Tongue (tissue), 1 donor: ENCODE measurements at regions not wholly inside any gene's neighbourhood (a gene's known extent, or its start where the extent isn't known, plus 50 kb on each side); places are given as distances from the start of the nearest gene placed in this dataset.
"Not testable (repeated sequence)": the region's sequence is repeated elsewhere in the genome, so short reads cannot be mapped to it uniquely, and the experiment has no call there.

Experiments
- DNase-seq: peaks from one replicate; pipeline ENCODE4 v3.0.0-alpha.2; 2015

DNA sequence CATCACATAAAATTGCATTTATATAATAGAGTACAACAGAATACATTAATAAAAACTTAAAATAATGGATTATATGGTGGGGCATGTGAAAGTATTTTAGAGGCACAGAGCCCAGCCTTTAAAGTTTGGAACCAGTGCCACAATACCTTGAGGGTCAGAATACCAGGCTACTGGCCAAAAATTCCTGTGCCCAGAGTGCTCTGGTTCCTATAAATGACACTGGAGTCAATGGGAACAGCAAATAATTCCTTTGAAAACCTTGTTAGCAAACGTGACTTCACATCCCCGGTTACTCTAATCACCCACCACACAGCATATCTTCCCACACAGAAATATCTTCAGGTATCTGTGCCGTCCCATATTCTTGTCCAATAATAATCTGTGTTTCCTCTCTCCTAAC is 1242.6 kb downstream of the DIAPH3 start:
- DNase-seq: no peak

DNA sequence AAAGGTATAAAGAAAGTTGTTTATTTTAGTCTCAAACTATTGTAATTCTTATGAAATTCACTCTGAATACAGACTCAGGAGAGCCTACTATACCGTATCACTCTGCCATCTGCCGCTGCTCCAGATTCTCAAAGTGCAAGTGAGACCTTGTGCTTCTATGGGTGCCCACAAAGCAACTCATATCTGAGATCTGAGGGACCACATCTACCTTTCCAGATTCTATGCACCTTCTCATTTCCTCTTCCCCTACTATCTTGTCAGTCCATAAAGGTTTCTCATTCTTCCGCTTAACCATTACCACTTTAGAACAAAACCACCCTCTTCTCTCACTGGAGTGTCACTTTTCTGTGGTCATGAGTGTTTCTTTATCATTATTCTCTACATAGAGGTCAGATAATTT is 1236.9 kb downstream of the DIAPH3 start:
- DNase-seq: no peak

DNA sequence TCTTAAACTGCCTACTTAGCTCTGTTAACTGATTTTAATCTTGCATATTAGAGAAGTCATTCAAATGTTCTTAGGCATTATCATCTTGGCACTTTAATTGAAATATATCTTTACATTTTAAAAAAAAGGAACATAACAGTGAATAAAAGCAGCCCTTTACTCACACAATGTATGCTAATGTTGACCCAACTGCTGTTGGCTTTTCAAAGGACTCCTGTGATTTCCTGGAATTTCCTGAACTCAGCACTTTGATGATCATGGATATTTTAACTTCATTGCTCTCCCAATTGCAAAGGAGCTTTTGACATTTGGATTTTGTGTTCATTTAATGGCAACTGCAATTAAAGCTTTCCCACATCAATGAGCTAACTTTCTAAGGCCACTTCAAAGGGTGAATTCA is 1230.3 kb downstream of the DIAPH3 start:
- DNase-seq: no peak

DNA sequence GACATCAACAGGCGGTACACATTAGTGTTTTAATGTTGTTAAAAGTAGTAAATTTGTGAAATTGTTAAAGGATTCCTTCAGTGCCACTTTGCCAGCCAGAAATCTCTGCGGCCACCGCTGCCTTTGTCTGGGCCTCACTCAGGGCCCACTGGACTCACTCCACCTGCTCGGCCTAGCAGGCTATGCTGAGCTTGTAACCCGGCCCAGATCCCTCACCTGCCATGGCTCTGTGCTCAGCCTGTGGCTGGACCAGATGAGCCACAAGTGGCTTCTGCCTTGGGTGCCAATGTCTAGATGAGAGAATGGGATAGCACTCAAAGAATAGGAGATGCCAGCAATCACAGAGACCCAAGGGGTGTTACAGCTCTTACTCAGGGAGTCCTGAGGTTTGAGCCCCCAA is 1228.0 kb downstream of the DIAPH3 start:
- DNase-seq: no peak

DNA sequence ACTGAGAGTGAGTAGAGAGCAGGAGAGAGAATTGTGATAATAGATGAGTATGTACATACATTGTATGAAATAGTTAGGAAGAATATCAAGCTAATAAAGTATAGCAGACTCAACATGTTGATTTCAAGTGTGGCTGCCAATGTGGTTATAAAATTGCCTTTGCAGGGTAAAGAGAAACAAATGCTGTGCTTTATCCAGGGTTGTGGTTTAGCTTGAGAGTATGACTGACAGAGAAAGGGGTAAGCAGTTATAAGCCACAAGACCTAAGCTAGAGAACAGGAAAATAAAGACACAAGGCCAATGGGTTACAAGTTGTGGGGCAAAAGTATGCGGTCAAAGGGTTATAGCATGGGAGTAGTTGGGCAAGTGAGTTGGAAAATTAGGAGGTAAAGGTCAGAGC is 1217.5 kb downstream of the DIAPH3 start:
- DNase-seq: no peak

DNA sequence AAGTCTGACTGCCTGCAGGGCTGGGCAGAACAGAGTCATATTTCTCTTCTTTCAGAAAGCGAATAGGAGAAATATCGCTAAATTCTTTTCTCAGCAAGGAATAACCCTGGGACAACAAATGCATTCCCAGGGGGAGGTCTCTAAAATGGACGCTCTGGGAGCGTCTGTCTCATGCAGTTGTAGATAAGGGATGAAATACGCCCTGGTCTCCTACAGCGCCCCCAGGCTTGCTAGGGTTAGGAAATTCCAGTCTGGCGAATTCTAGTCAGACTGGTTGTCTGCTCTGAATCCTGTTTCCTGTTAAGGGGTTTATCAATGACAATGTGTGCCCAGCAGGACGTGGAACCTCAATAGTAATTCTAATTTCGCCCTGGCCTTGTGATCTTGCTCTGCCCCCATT is 1214.1 kb downstream of the DIAPH3 start:
- DNase-seq: no peak

DNA sequence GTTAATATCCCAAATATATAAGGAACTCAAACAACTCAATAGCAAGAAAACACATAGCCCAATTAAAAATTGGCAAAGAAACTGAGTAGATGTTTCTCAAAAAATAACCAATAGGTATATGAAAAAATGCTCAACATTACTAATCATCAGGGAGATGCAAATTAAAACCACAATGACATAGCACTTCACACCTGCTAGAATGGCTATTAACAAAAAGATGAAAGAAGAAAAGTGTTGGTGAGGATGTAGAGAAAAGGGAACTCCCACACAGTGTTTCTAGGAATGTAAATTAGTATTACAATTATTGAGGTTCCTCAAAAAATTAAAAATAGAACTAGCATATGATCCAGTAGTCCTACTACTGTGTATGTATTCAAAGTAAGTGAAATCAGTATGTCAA is 1212.8 kb downstream of the DIAPH3 start:
- no peak for DNase-seq

DNA sequence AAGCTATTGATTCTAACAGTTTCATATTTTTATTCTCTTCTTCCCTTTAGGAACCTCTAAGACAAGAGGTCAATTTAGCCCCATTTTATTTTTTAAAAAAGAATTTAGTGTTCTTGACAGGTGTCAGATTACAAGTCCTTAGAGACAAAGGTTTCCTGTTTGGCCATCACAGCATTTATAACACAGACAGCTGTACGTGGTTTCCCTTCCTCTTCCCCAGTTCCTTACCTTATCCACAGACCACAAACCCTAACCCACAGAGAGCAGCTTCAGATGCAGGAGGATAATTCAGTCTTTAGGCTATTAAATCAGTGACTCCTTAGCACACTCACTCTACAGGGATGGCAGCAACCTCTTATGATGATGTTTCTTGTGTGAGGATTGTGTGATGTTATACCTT is 1210.1 kb downstream of the DIAPH3 start:
- no peak for DNase-seq

DNA sequence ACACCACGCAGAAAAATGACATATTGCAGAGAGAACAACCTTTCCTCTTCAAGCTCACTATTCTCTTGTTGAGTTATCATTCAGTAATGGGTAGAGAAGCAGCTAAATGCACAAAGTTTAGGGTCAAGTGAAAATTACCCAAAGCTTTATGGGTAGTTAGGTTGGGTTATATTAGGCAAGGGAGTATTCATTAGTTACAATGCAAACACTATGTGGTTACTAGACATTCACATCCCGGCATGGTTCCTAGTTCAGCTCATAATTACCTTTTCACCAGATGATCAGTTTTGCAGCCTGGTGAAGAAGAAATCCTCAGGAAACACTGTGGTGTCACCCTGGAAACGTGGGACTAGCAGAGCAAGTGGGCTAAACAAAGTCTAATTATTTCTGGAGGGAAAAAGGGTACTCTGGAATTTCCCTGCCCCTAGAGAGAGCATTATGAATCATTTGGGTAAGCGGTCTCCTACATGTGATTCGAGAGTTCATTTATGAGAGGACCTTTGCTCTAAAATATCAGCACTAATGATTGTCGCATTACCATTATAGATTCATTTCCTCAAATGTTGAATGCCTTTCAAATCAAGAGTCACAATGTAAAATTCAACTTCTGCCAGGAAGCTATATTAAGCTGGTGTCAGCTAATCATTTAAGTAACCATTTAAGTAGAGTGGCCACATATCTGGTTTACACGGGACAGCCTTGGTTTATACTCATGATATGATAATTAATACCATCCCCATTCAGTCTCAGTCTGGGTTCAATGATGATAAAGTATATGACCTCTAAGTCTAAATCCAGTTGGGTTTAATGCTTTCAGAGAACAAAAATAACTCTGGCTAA is 1208.0 kb downstream of the DIAPH3 start:
- DNase-seq: no peak

DNA sequence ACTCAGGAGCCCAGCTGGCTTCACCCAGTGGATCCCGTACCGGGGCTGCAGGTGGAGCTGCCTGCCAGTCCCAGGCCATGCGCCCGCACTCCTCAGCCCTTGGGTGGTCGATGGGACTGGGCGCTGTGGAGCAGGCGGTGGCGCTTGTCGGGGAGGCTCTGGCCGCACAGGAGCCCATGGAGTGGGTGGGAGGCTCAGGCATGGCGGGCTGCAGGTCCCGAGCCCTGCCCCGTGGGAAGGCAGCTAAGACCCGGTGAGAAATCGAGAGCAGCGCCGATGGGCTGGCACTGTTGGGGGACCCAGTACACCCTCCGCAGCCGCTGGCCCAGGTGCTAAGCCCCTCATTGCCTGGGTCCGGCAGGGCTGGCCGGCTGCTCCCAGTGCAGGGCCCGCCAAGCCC is 1205.6 kb downstream of the DIAPH3 start:
- not testable (repeated sequence) for DNase-seq

DNA sequence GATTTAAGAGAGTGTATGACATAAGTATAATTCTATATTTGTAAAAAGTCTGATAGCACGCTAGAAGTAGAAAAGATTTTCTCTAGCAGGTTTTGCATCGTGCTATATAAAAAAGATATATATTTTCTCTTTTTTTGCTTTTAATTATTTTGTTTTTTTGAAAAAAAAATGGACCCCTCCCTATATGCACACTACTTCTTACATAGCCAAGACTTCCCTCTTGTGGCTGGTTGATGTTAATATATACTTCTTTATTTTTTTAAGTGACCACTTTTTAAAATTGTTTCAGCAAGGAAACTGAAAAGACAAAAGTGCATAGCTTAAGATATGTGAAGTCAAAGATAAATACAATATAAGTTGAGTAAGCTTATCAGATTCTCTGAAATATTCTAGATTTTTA is 1202.8 kb downstream of the DIAPH3 start:
- peak; percentile 37 for DNase-seq

DNA sequence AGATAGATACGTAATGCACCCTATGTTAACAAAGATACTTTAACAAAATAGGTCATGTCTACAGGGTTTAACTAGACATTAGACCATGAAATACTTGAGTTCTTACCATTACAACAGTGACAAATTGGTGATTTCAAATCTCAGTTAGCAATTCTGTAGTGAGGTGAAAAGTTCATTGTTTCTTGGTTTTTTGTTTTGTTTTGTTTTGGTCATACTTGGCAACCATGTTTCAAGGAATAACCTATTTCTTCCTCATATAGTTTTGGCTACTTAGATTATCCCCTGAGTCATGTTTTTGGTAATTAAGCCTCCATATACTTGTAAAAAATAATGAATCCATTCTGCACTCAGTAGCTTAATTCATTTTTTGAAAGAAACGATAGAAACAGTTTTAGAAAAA is 1200.4 kb downstream of the DIAPH3 start:
- DNase-seq: no peak

DNA sequence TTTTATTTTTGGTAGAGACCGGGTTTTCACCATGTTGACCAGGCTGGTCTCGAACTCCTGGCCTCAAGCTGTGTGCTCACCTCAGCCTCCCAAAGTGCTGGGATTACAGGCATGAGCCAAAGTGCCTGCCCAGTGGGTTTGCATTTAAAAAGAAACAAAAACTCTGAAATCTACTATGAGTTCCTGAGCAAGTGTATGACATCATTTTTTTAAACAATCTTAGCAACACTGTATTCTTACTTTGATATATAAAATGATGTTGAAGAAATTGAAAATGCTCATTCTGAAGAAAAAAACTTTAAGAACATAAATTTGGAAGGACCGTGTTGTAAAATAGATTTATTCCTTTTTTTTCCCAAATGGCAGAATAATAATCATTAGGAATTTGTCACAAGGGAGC is 1199.7 kb downstream of the DIAPH3 start:
- DNase-seq: no peak

DNA sequence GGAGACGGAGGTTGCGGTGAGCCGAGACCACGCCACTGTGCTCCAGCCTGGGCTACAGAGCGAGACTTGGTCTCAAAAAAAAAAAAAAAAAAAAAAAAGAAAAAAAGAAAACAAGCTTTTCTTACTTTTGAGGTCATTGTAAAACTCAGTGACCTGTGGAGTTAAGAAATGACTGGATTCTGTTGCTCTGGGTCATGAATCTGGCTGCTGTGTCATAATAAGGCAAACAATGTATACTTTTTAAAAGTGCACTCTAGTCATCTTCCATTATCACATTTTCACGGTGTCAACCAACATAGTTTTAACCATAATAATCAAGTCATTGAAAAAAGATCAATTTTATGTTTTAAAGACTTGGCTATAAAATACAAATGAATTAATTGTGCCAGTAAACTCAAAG is 1186.6 kb downstream of the DIAPH3 start:
- DNase-seq: no peak

DNA sequence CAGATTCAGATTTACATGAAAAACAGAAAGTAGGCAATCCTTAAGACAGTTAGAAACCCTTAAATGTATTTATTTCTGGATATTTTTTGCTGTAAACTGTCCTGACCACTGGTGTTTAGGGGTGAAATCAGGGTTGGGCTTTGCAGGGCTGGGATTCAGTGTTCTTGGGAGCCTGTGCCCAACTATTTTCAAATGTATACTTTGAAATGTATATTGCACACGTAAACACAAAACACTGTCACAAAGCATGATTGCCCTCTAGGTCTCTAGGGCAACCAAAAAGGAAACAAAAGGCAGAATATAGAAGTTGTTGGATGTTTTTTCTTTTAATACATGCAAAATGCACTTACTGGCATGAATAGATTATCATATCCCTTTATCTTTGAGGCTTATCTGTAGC is 1185.4 kb downstream of the DIAPH3 start:
- DNase-seq: no peak

DNA sequence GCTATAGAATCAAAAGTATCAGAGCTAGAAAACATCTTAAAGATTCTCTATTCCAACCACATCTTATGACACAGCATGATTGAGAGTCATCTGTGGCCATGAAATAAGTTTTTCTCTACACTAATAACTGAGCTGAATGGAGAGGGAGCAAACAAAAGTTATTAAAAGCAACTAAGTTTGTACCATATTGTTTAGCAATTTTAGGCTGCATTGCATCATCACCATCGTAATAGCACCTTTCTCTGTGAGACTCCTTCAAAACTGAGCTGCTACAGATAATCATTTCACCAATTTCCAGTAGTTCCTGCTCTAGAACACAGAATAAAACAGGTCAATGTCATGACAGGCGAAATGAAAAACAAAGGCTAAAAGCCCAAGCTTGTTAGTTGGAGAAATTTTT is 1183.9 kb downstream of the DIAPH3 start:
- DNase-seq: no peak

DNA sequence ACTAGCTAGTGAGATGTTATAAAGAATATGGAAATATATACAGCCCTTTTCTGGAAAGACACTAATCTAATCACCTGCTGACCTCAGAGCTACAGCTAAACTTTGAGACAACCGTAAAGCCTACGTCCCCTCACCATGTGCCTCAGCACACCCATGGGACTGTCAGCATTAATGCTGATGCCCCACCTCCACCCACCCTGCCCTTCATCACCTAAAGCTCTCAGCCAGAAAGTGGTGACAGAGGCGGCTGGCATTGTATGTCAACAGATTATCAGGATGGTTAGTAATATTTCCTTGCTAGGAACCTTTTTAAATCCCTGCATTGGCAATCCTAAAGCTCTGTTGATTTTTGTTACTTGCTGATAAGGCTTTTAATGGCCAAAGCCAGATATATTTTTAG is 1177.9 kb downstream of the DIAPH3 start:
- DNase-seq: no peak

DNA sequence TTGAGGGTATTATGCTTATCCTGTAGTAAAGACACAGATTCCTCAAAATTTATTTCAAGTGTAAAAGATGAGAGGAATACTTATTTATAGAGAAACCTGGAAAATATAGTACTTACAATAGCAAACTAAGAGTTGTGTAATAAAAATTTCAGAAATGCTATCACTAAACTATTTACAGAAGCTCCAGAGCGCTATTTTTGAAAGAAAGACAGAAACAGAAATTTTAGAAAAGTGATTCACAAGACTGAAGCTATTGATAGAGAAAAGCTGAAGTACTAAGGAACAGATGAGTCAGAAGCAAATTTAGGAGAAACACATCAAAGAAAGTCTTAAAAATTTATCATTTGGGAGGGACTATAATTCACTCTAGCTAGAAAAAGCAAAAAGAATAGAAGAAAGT is 1174.2 kb downstream of the DIAPH3 start:
- no peak for DNase-seq

DNA sequence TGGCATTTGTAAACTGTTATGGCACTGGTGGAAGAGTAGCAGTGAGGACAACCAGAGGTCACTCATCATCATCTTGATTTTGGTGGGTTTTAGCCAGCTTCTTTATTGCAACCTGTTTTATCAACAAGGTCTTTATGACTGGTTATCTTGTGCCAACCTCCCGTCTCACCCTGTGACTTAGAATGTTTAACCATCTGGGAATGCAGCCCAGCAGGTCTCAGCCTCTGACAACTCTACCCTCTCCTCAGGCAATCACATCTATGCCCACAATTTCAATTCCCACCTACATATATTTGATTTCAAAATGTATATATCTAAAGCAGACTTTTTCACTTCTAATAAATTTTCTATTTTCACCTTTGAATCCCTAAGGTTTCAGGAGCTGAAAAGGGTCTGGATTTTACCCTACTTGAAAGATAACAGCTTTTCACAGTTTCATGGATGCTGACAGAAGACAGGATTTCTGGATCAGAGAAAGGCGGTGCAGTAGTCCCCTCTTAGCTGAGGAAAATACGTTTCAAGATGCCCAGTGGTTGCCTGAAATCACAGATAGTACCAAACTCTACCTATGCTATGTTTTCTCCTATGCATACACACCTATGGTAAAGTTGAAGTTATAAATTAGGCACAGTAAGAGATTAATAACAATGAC is 1171.8 kb downstream of the DIAPH3 start:
- no peak for DNase-seq

DNA sequence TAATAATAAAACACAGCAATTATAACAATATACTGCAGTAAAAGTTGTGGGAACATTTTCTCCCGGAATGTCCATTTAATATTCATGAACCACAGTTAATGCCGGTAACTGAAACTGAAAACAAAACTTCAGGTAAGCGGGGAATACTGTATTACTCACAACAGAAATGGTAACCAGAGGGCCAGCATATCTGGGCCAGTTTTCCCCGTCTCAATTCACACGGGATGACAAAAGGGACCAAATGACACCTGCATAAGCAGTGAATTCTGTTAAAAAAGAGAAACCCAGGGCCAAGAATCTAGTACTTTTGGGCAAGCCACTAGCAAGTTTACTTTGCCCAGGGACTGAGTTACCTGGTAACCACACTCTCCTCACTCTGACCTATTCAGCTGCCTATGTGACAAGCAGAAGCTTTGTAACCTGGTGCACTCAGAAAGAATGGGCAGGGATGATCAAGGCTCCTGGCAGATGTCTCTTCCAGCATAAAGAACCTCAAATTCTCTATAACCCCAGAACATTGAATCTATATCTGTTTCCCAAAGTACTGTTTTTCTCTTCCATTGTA is 1171.2 kb downstream of the DIAPH3 start:
- no peak for DNase-seq

DNA sequence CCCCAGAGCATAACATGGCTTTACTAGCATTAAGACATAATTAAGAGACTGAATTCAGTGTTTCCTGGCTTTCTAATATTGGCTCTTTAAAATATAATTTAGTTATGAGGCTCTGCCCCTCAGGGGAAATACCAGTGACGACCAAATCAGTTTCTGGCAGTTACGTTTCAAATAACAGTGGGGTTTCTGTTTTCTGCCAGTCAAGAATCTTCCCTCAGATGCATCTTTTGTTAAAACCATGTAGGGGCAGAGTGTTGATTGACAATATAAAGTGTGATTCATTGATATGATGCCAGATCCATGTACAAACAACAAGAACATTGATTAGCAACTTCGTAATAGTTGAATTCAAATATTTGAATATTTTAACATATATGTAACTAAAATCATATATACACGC is 1169.7 kb downstream of the DIAPH3 start:
- no peak for DNase-seq

DNA sequence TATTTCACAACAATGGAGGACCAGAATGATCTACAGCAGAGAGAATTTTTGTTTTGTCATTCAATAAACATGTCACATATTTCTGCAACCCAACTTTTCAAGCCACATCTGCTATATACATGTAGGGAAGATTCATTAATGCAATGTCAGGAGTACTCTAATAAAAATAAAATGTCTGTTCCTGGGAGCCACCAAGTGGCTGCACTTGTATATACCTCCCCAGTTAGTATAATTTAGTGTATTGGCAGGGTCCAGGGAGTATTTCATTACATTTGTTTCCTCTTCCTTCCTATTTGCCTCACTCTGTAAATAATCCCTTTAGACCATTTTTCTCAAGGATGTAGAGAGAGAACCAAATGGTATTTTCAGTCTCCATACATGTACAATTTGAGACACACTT is 1169.0 kb downstream of the DIAPH3 start:
- DNase-seq: no peak

DNA sequence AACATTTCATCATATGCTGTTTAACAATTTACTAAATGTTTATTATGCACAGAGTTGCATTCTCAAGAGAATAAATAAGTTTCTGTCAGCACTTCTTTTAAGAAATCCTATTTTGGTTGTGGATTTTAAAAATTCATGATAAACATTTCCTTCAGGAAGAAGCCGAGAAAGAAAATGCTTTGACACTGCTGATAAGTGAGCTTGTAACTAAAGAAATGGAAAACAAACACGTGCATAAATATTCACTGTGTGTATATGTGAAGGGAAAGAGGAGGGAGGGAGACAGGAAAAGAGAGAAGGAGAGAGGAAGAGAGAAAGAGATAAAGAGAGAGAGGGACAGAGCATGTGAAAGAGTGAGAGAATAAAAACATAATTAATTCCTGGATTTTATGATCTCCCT is 1165.0 kb downstream of the DIAPH3 start:
- no peak for DNase-seq

DNA sequence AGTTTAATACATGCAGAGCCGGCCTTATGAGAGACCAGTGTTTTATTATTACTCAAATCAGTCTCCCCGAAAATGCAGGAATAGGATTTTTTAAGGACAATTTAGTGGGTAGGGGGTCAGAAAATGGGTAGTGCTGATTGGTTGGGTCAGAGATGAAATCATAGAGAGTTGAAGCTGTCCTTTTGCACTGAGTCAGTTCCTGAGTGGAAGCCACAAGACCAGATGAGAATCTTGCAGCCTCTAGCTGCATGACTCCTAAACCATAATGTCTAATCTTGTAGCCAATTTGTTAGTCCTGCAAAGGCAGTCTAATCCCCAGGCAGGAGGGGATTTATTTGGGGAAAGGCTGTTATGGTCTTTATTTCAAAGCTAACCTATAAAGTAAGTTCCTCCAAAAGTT is 1163.9 kb downstream of the DIAPH3 start:
- no peak for DNase-seq
